GM21723 (cell line): ENCODE measurements at regions not wholly inside any gene's neighbourhood (a gene's known extent, or its start where the extent isn't known, plus 50 kb on each side); places are given as distances from the start of the nearest gene placed in this dataset.
"Not testable (repeated sequence)": the region's sequence is repeated elsewhere in the genome, so short reads cannot be mapped to it uniquely, and the experiment has no call there.

Experiments used
- ATAC-seq: cut with Tn5 transposase; IDR thresholded peaks from one replicate; pipeline ENCODE4 v1.9.1; 2021; ENCODE audit warnings: mild to moderate bottlenecking, moderate library complexity; ENCODE audit not compliant: unreplicated experiment

GRCh38 chr10:123309731-123310130, 155.5 kb downstream of the BUB3 start:
- no peak for ATAC-seq

GRCh38 chr10:123316776-123317175, 162.6 kb downstream of the BUB3 start:
- no peak for ATAC-seq

DNA sequence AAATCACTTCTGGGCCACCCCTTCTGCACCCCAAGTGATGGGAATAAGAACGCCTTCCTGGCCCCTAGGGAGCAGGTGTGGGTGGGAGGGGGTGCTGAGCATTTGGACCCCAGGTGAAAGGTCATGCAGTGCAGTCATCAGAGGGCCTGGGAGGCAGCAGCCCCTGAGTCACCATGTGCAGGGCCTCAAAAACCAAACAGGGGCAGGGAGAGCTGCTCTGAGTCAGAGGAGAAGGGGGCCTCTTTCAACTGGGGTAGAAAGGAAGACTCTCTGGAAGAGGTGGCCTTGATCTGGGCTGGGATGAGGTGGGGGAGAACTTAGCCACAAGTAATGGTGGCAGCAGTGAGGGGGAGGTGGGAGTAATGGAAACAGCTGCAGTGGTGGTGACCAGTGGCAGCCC, 164.3 kb downstream of the BUB3 start:
- no peak for ATAC-seq

DNA sequence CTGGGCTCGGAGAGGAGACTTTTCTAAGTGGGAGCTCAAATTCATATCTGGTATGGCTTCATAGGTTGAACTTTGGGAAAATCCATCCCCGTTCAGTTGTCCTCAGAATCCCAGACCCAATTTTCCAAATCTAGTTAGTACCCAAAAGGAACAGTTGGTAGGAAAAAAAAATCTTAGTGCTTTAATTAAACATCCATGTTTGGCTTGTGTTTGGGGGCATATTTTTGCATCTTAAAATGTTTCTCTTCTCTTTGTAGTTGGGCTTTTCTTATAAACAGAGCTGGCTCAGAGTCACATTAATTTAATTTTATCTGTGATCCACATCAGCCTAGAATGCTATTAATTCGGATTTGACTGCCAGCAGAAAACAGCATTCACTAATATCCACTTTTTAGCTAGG, 165.9 kb downstream of the BUB3 start:
- ATAC-seq: no peak

DNA sequence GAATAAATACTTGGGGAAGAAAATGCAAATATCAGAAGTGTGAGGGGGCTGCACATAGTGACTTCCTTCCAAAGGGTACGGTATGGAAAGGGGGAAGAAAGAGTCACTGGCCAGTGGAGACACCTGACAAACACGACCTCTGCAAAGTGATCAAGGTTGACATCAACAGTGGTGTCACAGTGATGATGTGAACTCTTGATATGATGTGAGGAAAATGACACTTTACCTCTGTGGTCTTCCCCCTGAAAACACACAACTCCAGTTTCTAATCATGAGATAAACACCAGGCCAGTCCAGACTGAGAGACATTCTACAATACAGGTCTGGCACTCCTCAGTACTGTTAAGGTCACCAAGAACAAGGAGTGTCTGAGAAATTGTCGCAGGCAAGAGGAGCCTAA, 169.7 kb downstream of the BUB3 start:
- ATAC-seq: no peak

DNA sequence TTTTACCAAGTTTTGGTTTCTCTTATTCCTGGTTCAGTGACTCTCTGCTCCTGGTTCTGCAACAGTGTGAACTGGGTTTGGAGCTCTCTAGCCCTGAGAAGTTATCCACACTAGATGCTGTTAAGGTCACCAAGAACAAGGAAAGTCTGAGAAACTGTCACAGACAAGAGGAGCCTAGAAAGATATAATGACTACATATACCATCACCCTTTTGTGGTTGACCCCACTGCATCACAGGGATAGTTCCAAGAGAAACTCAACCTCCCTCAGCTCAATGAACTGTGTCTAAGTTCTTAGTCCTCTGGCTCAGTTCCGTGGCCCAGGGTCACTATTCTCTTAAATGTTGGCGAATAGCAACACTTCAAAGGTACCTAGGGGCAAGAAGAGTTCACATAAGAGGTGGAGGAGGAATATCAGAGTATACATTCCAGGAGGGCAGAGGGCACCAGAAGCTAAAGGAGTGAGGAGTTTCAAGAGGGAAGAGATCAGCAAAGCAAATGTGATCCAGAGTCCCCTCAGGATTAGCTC, 171.5 kb downstream of the BUB3 start:
- no peak for ATAC-seq

DNA sequence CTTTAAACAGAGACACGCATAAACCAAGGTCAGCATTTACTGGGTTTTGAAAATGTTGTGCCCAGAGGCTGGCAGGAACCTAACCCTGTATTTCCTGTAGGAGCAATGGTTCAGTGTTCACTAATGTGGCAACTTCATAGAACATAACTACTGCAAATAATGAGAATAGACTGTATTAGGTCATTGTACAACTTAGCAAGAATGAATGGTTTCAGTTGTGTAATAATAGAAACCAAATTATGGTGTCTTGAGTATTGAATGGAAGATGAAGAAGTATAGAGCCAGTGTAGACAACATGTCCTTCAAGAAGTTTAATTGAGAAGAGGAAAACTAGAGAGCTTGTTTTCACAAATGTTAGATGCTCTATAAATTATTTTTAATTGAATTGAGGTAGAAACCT, 172.5 kb downstream of the BUB3 start:
- ATAC-seq: no peak

- ATAC-seq: peak; percentile 82
These were observed 173.2 kb downstream of the BUB3 start for GRCh38 chr10:123327450-123327849.

GRCh38 chr10:123327896-123328295, 173.7 kb downstream of the BUB3 start:
- no peak for ATAC-seq

DNA sequence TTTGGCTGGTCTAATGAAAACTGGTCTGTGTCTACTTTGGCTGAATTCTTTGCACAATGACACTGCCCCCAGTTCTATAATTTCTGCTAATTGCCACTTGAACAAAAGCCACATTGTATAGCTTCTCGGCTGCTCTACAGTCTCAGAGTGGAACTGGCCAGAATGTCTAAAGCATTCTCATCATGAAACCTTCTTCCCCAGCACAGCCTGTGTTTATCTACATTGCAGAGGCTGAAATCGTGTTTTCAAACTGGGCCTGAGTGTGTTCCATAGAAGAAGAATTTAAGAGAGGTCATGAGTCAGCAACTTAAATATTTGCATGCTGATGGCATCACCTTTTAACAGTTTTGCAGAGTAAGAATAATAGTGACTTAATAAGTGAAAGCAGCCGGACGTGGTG, 177.2 kb downstream of the BUB3 start:
- ATAC-seq: no peak

DNA sequence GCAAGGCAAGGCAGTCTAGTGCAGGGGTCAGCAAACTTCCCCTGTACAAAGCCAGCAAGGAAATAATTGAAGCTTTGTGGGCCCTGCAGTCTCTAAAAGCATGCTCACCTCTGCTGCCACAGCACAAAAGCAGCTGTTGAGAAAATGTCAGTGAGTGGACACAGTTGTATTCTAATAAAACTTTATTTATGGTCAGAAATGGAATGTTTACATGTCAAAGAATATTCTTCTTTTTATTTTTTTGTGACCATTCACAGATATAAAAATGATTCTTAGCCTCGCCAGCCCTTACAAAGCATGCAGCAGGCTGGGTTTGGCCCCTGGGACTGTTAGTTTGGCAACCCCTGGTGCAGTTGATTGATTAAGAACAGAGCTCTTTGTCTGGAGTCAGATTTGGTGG, 192.4 kb downstream of the BUB3 start:
- no peak for ATAC-seq

- no peak for ATAC-seq
These were observed 194.7 kb downstream of the BUB3 start for GRCh38 chr10:123348691-123349572.

DNA sequence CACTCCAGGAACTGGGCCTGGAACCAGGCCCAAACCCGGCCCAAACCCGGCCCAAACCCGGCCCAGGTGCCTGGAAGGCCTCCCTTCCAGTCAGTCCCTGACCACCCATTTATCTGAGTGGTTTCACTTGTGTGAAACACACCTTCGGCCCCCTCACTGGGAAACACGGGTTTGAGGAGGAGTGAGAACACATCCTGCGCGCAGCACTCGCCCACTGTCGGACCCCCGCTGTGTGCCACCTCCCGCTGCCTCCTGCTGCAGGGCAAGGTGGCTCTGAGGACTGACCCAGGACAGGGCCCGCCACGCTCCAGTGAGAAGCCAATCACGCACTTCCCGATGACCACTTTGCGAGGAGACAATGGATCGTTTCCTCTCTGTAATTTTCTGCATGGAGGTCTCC, 197.5 kb downstream of the BUB3 start:
- no peak for ATAC-seq

- no peak for ATAC-seq
These were observed 200.3 kb downstream of the BUB3 start for GRCh38 chr10:123354521-123354920.

GRCh38 chr10:123355748-123356481, 201.7 kb downstream of the BUB3 start:
- ATAC-seq: no peak

- ATAC-seq: no peak
These were observed 202.6 kb downstream of the BUB3 start for GRCh38 chr10:123356799-123357198.

GRCh38 chr10:123357421-123357930, 203.3 kb downstream of the BUB3 start:
- no peak for ATAC-seq

- no peak for ATAC-seq
These were observed 205.3 kb downstream of the BUB3 start for GRCh38 chr10:123359539-123359938.

- no peak for ATAC-seq
These were observed 207.6 kb downstream of the BUB3 start for GRCh38 chr10:123361832-123362231.

- ATAC-seq: no peak
These were observed 213.0 kb downstream of the BUB3 start for GRCh38 chr10:123367195-123367594.

- not testable (repeated sequence) for ATAC-seq
These were observed 217.4 kb downstream of the BUB3 start for GRCh38 chr10:123371626-123372025.

DNA sequence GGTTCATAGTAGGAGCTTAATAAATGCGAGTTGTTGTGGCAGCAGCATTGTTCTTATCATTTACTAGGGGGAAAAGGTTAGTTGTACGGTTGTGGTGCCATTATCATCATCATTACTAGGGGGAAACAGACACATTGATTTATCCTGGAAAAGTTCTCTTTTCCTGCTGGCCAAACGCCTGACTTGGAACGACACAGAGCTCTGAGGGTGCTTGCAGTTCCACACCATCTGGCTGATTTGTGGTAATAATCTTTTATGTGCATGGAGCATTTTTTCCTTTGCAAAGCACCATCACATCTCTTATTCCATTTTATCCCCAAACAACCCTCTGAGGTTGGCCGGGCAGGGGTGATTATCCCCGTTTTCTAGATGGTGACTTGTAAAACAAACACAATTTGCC, 219.4 kb downstream of the BUB3 start:
- no peak for ATAC-seq
